Right renal cortex interstitium (tissue), 3 donors: ENCODE measurements at regions not wholly inside any gene's neighbourhood (a gene's known extent, or its start where the extent isn't known, plus 50 kb on each side); places are given as distances from the start of the nearest gene placed in this dataset.

Experiments used
- DNase-seq, 3 donors: peaks; one replicate each; pipeline ENCODE4 v3.0.0-alpha.2; 2013; ENCODE audit warnings: low read depth in 3 of 3, low spot score in 2 of 3

DNA sequence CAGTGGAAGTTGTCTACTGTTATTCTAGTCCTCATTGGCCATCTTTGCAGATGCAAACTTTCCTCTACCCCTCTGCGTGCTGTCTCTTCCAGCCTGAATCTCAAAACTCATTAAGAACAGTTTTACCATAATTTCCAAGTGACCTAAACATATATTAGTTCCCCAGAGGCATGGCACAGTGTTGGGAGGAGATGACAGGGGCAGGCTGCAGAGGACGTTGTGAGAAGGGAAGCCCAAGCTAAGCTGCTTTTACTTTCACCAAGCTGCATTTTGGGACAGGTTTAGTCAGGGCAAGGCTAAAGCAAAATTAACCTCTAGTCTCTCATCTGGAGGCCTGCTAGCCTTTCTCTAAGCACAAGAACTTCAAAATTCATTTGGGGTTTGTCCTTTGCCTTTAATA is 318.6 kb upstream of the SATB1 start:
- DNase-seq: no peak

- no peak for DNase-seq
These were observed 315.8 kb upstream of the SATB1 start for GRCh38 chr3:18740631-18741583.

DNA sequence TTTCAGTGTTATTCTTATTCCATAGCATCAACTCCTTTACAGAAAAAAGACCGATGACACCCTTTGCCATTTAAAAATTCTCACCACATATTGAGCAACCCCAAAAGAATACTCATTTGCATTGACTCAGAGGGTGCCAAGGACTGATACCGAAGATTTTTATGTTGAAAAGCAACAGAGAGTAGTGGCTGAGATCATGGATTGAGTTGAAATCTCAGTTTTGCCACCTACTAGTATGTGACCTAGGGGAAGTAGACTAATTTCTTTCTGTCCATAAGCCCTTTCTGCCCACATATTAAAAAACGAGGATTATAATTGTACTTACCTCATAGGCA is 313.9 kb upstream of the SATB1 start:
- DNase-seq: no peak

DNA sequence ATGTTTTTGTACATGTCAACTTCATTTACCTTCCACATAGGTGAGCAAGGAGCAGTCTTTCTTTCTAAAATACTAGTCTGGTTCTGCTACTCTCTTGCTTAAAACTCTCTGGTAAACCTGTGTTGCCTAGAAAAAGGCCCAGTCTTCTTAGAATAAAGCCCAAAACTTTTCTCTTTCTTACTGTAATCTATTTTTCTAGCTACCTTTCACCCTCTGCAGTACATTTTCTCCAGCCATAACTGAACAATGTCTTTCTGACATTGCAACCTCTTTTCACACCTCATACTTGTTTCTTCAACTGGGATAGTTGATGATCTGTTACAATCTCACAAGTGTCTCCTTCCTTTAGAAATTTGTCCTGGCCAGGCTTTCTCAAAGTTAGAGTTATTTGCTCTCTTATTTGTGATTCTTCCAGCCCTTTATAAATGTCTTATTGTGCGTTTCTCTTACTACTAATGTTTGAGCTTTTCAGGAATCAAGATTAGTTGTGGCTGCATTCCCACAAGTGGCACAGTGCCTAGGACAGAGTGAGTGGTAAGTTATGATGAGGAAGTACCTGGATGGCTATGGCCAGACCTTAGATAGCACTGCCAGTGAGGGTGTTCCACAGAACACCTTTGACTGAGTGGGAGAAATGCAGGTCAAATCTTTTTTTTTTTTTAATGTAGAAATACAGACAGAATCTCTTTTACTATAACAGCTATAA is 313.4 kb upstream of the SATB1 start:
- no peak for DNase-seq

DNA sequence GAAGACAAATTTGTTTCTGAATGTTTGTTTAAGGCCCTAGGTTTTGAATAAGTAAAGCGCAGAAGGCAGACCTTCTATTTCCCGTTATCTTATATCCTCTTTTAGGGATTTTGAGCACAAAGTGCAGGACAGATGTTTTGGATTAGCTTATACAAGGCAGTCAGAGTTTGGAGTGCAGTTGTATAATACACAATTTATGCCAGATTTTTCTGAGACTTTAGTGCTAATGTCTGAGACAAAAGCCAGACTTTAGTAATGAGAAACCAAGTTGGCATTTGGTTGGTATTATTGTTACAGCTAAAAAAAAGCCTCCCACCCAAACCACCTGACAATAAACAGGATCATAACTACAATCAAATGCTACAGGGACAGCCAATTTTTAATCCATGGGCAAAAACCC is 309.9 kb upstream of the SATB1 start:
- no peak for DNase-seq

DNA sequence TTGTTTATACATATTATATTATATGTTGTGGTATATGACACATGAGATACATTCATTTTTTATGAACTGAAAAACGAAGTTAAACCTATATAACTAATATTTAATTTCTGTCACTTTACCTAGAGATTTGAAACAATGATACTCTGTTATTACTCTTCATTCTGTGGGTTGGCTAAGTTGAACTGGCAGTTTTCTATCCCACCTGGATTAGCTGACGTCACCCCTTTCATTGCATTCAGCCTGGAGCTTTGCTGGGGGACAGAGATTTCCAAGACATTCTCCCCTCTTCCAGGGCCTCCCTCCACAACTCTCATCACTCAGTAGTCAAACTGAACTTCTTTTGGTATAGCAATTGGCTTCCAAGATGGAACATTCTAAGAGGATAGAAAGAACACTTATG is 309.2 kb upstream of the SATB1 start:
- no peak for DNase-seq

DNA sequence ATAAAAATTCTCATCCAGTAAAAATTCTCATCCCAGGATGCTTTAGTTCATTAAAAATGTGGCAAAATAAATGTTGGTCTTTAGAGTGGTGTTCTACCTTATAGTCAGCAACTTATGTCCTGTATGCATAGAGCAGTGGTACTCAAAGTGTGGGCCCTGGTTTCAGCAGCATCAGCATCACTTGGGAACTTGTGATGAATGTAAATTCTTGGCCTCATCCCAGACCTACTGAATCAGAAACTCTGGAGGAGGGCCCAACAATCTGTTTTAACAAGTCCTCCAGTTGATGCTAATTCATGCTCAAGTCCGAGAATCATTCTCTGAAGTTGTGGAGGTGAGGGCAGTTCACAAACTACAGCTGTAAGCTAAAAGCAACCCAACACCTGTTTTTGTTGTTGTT is 307.3 kb upstream of the SATB1 start:
- DNase-seq: no peak

- no peak for DNase-seq
These were observed 305.4 kb upstream of the SATB1 start for GRCh38 chr3:18730491-18730890.

DNA sequence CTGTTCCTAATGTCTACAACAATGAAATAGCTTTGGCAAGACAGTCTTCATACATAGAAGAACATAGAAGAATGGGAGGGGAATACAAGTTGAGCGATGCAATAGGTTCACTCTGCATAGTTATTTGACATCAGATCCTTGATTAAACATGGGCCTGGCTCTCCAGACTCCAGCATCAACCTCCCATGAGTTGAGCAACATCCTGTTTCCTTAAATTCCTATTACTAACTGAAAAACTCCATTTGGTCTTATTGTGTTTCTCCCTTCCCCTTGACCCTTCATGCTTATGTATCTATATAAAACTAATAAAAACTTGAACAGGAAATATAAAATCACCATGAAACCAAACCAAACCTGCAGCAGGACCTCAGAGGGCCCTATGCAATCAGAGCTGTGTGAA is 304.5 kb upstream of the SATB1 start:
- no peak for DNase-seq

DNA sequence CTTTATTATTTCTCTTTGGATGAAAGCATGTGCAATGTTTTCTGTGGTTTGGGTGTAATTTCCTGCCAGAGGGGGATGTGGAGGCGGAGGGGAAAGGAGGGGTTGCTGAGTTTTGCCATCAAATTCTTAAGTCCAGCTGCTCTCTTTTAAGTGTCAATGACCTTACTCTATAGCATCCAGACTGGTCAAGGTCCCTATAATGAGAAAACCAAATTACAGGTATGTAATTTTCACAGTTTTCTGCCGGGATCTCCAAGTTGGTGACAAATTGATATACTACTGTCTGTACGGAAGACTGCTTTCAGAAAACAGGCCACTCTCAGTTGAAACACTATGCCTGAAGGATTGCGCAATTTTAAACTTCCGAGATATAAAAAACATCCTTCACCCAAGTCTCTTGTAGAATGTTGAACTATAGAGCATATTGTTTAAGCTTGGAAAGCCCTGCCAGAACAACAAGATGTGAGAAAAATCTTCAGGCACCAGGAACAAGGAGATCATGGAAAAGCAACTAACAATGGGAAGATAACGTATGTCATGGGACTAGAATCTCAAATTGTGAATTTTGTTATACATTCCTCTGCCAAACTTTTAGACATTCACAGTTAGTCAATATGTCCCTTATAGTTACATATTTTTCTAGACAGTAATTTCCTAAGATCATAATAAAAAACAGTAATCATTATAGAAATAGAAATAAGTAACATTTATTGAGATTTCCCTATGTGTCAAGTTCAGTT is 300.7 kb upstream of the SATB1 start:
- DNase-seq: peak in 1 of 3 donors; percentile 19

DNA sequence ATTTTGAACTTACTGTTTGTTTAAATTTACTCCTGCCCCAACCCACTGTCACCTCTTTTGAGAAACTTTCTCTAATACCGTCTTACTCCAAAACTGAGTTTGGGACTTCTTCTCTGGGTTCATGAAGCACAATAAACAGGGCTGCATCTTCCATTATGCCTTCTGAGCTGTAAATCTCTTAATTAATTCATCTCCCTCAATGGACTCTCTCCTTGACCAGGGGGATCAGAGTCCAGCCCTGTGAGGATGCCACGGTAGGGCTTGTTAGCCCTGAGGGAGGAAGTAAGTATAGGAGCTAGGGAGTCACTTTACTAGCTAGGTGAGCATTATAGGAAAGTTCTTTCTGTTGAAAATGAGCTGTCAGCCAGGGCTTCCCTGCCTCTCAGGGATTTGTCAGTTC is 299.3 kb upstream of the SATB1 start:
- DNase-seq: no peak

- DNase-seq: no peak
These were observed 298.2 kb upstream of the SATB1 start for GRCh38 chr3:18723206-18723810.

DNA sequence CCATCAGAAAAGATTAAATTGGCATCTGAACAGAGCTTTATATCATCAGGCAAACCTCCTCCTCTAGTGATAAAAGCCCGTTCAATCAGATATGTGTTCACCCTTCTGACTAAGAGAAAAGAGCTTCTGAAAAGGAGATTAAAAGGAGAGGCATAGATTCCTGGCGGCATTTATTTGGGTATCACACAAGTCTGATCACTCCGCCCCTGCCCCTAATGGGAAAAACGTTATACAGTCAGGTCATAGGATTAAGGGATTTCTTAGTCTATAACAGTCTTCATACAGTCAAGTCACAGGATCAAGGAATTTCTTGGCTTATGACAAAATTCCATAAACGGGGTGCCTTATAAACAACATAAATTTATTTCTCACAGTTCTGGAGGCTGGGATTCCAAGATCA is 295.4 kb upstream of the SATB1 start:
- DNase-seq: no peak

- DNase-seq: no peak
These were observed 292.5 kb upstream of the SATB1 start for GRCh38 chr3:18717598-18717997.

GRCh38 chr3:18716821-18717220 is 291.7 kb upstream of the SATB1 start:
- no peak for DNase-seq

GRCh38 chr3:18716101-18716500 is 291.0 kb upstream of the SATB1 start:
- no peak for DNase-seq

DNA sequence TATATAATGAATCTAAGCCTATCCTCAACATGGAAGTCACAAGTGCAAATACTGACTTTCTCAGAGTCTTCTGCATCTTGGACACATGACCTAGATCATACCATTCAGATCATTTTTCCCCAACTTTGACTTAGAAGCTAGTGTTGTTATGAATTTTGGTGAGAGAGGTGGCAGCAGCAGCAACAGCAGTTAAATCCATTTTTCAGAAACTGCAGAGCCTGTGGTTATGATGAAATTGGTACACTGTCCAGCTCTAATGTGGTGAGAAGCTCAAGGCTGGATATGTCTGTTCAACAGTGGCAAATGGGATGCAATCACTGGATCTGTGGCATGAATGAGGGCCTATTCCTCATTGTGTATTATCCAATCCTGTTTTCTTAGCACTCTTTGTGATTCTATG is 290.1 kb upstream of the SATB1 start:
- no peak for DNase-seq

- DNase-seq: no peak
These were observed 288.4 kb upstream of the SATB1 start for GRCh38 chr3:18713577-18713951.

- no peak for DNase-seq
These were observed 287.8 kb upstream of the SATB1 start for GRCh38 chr3:18712713-18713576.

GRCh38 chr3:18704326-18704725 is 279.2 kb upstream of the SATB1 start:
- DNase-seq: no peak
